ENCODE measurements at regions not wholly inside any gene's neighbourhood (a gene's known extent, or its start where the extent isn't known, plus 50 kb on each side); places are given as distances from the start of the nearest gene placed in this dataset.

DNA sequence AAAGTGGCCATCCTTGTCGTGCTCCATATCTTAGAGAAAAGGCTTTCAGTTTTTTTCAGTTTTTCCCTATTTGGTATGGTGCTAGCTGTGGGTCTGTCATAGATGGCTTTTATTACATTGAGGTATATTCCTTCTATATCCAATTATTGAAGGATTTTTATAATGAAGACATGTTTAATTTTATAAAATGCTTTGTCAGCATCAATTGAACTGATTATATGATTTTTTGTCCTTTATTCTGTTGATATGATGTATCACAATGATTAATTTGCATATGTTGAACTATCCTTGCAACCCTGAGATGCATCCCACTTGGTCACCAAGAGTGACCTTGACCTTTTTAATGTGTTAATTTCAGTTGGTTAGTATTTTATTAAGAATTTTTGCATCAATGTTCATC lies 55.1 kb upstream of the VGLL2 start (continued):
- TF ChIP-seq ATF5 (CRISPR knock-in tag; IDR thresholded peaks at IDR 0.05; ENCODE audit: low read depth) (no peak), GTF3A (CRISPR knock-in tag; conservative IDR thresholded peaks at IDR 0.05) (no peak), DRAP1 (CRISPR knock-in tag; IDR thresholded peaks at IDR 0.05) (no peak), ZNF138 (CRISPR knock-in tag; IDR thresholded peaks at IDR 0.05; ENCODE audit: low read depth) (no peak), ZNF501 (CRISPR knock-in tag; IDR thresholded peaks at IDR 0.05) (no peak), MAFK (conservative IDR thresholded peaks at IDR 0.05 in 1 of 2, IDR thresholded peaks at IDR 0.05 in 1 of 2; ENCODE audit: low read length in 2 of 2) (peak; percentile 76 to 91)
- TF ChIP-seq, protein P1, sequence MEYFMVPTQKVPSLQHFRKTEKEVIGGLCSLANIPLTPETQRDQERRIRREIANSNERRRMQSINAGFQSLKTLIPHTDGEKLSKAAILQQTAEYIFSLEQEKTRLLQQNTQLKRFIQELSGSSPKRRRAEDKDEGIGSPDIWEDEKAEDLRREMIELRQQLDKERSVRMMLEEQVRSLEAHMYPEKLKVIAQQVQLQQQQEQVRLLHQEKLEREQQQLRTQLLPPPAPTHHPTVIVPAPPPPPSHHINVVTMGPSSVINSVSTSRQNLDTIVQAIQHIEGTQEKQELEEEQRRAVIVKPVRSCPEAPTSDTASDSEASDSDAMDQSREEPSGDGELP (IDR thresholded peaks at IDR 0.05; ENCODE audit: borderline replicate concordance, low read depth) = no peak

- ChIA-PET CTCF (ENCODE audit: low intra/inter-chr PET ratio, low total read pairs) (no interaction called here), POLR2A (no interaction called here)
- H3K36me3 ChIP-seq (replicated peaks in 1 of 2; ENCODE audit: control insufficient read depth in 1 of 2, insufficient read depth in 2 of 2, low read length in 2 of 2) = no peaks in the 10 kb centered on the region
- intact Hi-C loops (cut with micrococcal nuclease; ENCODE audit: unreplicated experiment) = no loop called here
- H3K9me3 ChIP-seq (ENCODE audit: low read length) = no peaks in the 10 kb centered on the region
- WGBS (ENCODE audit: low lambda C conversion rate) = 7% methylated on average over 1 of the region's 4 CpGs
- ATAC-seq (no peak), FAIRE-seq (no peak), DNase-seq (ENCODE audit: low spot score) (no peak)
- no peaks in the 10 kb centered on the region for H4K20me1 ChIP-seq (ENCODE audit: insufficient read depth, low read length)
- no peak overlapping the region for H3K27ac ChIP-seq (ENCODE audit: extremely low read length, insufficient read depth, low read length)
- in situ Hi-C loops (cut with HindIII; ENCODE audit: extremely low pct_ligation_motif_present, low pct_unique_long_range_greater_than_20kb) = no loop called here
- H2AFZ ChIP-seq (ENCODE audit: low read length) = no peak overlapping the region
- H3K27me3 ChIP-seq (ENCODE audit: control insufficient read depth in 1 of 2, insufficient read depth in 2 of 2, low read length in 2 of 2) = no peaks in the 10 kb centered on the region
- TF ChIP-seq ZSCAN25 (CRISPR knock-in tag; IDR thresholded peaks at IDR 0.05) = no peak
- TF ChIP-seq CCAR2 (optimal IDR thresholded peaks at IDR 0.05; ENCODE audit: low read depth, low read length) = no peak
- no peak for TF ChIP-seq ARNT2 (CRISPR knock-in tag; IDR thresholded peaks at IDR 0.05; ENCODE audit: low read depth)
- no peak for TF ChIP-seq SMAD3 (CRISPR knock-in tag; IDR thresholded peaks at IDR 0.05)
- TF ChIP-seq ZNF264 (CRISPR knock-in tag; IDR thresholded peaks at IDR 0.05) = no peak
- no peaks in the 10 kb centered on the region for H3K79me2 ChIP-seq (ENCODE audit: insufficient read depth, low read length)
- no peak overlapping the region for H3K9ac ChIP-seq (ENCODE audit: insufficient read depth, low read depth, low read length)
- no peaks in the 10 kb centered on the region for H3K4me1 ChIP-seq (ENCODE audit: insufficient read depth, low read length)
- BruUV-seq (replicated peaks) = no TSS peak
- no peak overlapping the region for H3K4me3 ChIP-seq (replicated peaks in 1 of 3; ENCODE audit: insufficient read depth in 1 of 3, low read depth in 2 of 3, low read length in 3 of 3)
- no peak overlapping the region for H3K4me2 ChIP-seq (ENCODE audit: low read depth, low read length)
Observed at GRCh38 chr6:117215353-117216090, 49.8 kb upstream of the VGLL2 start.

Small RNAs in the stretch of these regions (small RNA-seq; reads per million reads assigned to genes)
- gene RNA5SP214 (ENCODE audit: insufficient read depth in 2 of 3, insufficient read length in 3 of 3, low read depth in 2 of 3, low replicate concordance in 1 of 3) (0 reads per million in 3 experiments), gene RPS29P13 (ENCODE audit: insufficient read depth in 2 of 3, insufficient read length in 3 of 3, low read depth in 2 of 3, low replicate concordance in 1 of 3) (0 reads per million in 3 experiments)

Measured in HepG2 (cell line).